ENCODE measurements at regions not wholly inside any gene's neighbourhood (a gene's known extent, or its start where the extent isn't known, plus 50 kb on each side); places are given as distances from the start of the nearest gene placed in this dataset.

- H3K27ac Mint-ChIP-seq, result no peak overlapping the region
- H3K4me3 Mint-ChIP-seq, result no peak overlapping the region
- H3K9me3 Mint-ChIP-seq, result no peaks in the 10 kb centered on the region
- no peaks in the 10 kb centered on the region for H3K4me1 Mint-ChIP-seq (ENCODE audit: low read depth)
- H3K36me3 Mint-ChIP-seq (ENCODE audit: low read depth), result no peaks in the 10 kb centered on the region
- H3K27me3 Mint-ChIP-seq (ENCODE audit: low read depth), result no peaks in the 10 kb centered on the region
These were observed 206.9 kb downstream of the TFAP2C start for GRCh38 chr20:56835829-56836550.

GRCh38 chr20:56839222-56839621, 210.1 kb downstream of the TFAP2C start:
- H3K4me1 Mint-ChIP-seq (ENCODE audit: low read depth), result no peaks in the 10 kb centered on the region
- H3K27me3 Mint-ChIP-seq (ENCODE audit: low read depth), result no peaks in the 10 kb centered on the region
- no peaks in the 10 kb centered on the region for H3K36me3 Mint-ChIP-seq (ENCODE audit: low read depth)
- H3K4me3 Mint-ChIP-seq, result no peak overlapping the region
- H3K27ac Mint-ChIP-seq, result no peak overlapping the region
- no peaks in the 10 kb centered on the region for H3K9me3 Mint-ChIP-seq

- no peaks in the 10 kb centered on the region for H3K27me3 Mint-ChIP-seq (ENCODE audit: low read depth)
- no peaks in the 10 kb centered on the region for H3K9me3 Mint-ChIP-seq
- no peak overlapping the region for H3K4me3 Mint-ChIP-seq
- no peaks in the 10 kb centered on the region for H3K36me3 Mint-ChIP-seq (ENCODE audit: low read depth)
- H3K4me1 Mint-ChIP-seq (ENCODE audit: low read depth), result no peaks in the 10 kb centered on the region
- no peak overlapping the region for H3K27ac Mint-ChIP-seq
These were observed 210.7 kb downstream of the TFAP2C start for GRCh38 chr20:56839786-56840185.

GRCh38 chr20:56840716-56841261, 211.7 kb downstream of the TFAP2C start:
- no peaks in the 10 kb centered on the region for H3K36me3 Mint-ChIP-seq (ENCODE audit: low read depth)
- no peak overlapping the region for H3K27ac Mint-ChIP-seq
- H3K4me3 Mint-ChIP-seq, result no peak overlapping the region
- no peaks in the 10 kb centered on the region for H3K27me3 Mint-ChIP-seq (ENCODE audit: low read depth)
- H3K9me3 Mint-ChIP-seq, result no peaks in the 10 kb centered on the region
- H3K4me1 Mint-ChIP-seq (ENCODE audit: low read depth), result no peaks in the 10 kb centered on the region

GRCh38 chr20:56841346-56841908, 212.3 kb downstream of the TFAP2C start:
- no peaks in the 10 kb centered on the region for H3K27me3 Mint-ChIP-seq (ENCODE audit: low read depth)
- H3K4me3 Mint-ChIP-seq, result no peak overlapping the region
- H3K9me3 Mint-ChIP-seq, result no peaks in the 10 kb centered on the region
- no peaks in the 10 kb centered on the region for H3K4me1 Mint-ChIP-seq (ENCODE audit: low read depth)
- H3K27ac Mint-ChIP-seq, result no peak overlapping the region
- H3K36me3 Mint-ChIP-seq (ENCODE audit: low read depth), result no peaks in the 10 kb centered on the region

- no peaks in the 10 kb centered on the region for H3K36me3 Mint-ChIP-seq (ENCODE audit: low read depth)
- H3K27me3 Mint-ChIP-seq (ENCODE audit: low read depth), result no peaks in the 10 kb centered on the region
- no peaks in the 10 kb centered on the region for H3K9me3 Mint-ChIP-seq
- H3K4me3 Mint-ChIP-seq, result no peak overlapping the region
- no peak overlapping the region for H3K27ac Mint-ChIP-seq
- H3K4me1 Mint-ChIP-seq (ENCODE audit: low read depth), result no peaks in the 10 kb centered on the region
These were observed 212.9 kb downstream of the TFAP2C start for GRCh38 chr20:56842056-56842455.

- Mint-ChIP-seq H3K4me3 (no peak overlapping the region), H3K9me3 (no peaks in the 10 kb centered on the region), H3K4me1 (ENCODE audit: low read depth) (no peaks in the 10 kb centered on the region), H3K36me3 (ENCODE audit: low read depth) (no peaks in the 10 kb centered on the region), H3K27ac (no peak overlapping the region), H3K27me3 (ENCODE audit: low read depth) (no peaks in the 10 kb centered on the region)
These were observed 214.3 kb downstream of the TFAP2C start for GRCh38 chr20:56843386-56843785.

GRCh38 chr20:56843817-56844216, 214.7 kb downstream of the TFAP2C start:
- Mint-ChIP-seq H3K4me3 (no peak overlapping the region), H3K4me1 (ENCODE audit: low read depth) (no peaks in the 10 kb centered on the region), H3K9me3 (no peaks in the 10 kb centered on the region), H3K27ac (no peak overlapping the region), H3K36me3 (ENCODE audit: low read depth) (no peaks in the 10 kb centered on the region), H3K27me3 (ENCODE audit: low read depth) (no peaks in the 10 kb centered on the region)

GRCh38 chr20:56845546-56846086, 216.5 kb downstream of the TFAP2C start:
- no peak overlapping the region for H3K4me3 Mint-ChIP-seq
- H3K27ac Mint-ChIP-seq, result no peak overlapping the region
- H3K9me3 Mint-ChIP-seq, result no peaks in the 10 kb centered on the region
- no peaks in the 10 kb centered on the region for H3K27me3 Mint-ChIP-seq (ENCODE audit: low read depth)
- H3K36me3 Mint-ChIP-seq (ENCODE audit: low read depth), result no peaks in the 10 kb centered on the region
- no peaks in the 10 kb centered on the region for H3K4me1 Mint-ChIP-seq (ENCODE audit: low read depth)

- H3K27ac Mint-ChIP-seq, result no peak overlapping the region
- H3K4me1 Mint-ChIP-seq (ENCODE audit: low read depth), result no peaks in the 10 kb centered on the region
- no peaks in the 10 kb centered on the region for H3K27me3 Mint-ChIP-seq (ENCODE audit: low read depth)
- no peaks in the 10 kb centered on the region for H3K9me3 Mint-ChIP-seq
- H3K4me3 Mint-ChIP-seq, result no peak overlapping the region
- no peaks in the 10 kb centered on the region for H3K36me3 Mint-ChIP-seq (ENCODE audit: low read depth)
These were observed 219.5 kb downstream of the TFAP2C start for GRCh38 chr20:56848561-56848960.

GRCh38 chr20:56851552-56851951, 222.4 kb downstream of the TFAP2C start:
- no peak overlapping the region for H3K4me3 Mint-ChIP-seq
- H3K36me3 Mint-ChIP-seq (ENCODE audit: low read depth), result no peaks in the 10 kb centered on the region
- no peaks in the 10 kb centered on the region for H3K4me1 Mint-ChIP-seq (ENCODE audit: low read depth)
- no peaks in the 10 kb centered on the region for H3K27me3 Mint-ChIP-seq (ENCODE audit: low read depth)
- H3K9me3 Mint-ChIP-seq, result no peaks in the 10 kb centered on the region
- no peak overlapping the region for H3K27ac Mint-ChIP-seq

GRCh38 chr20:56855708-56856107, 226.6 kb downstream of the TFAP2C start:
- Mint-ChIP-seq H3K27ac (no peak overlapping the region), H3K27me3 (ENCODE audit: low read depth) (peaks cover 6% of the 10 kb centered on the region), H3K9me3 (no peaks in the 10 kb centered on the region), H3K4me3 (no peak overlapping the region), H3K36me3 (ENCODE audit: low read depth) (no peaks in the 10 kb centered on the region), H3K4me1 (ENCODE audit: low read depth) (no peaks in the 10 kb centered on the region)

GRCh38 chr20:56857950-56858349, 228.8 kb downstream of the TFAP2C start:
- Mint-ChIP-seq H3K9me3 (no peaks in the 10 kb centered on the region), H3K36me3 (ENCODE audit: low read depth) (no peaks in the 10 kb centered on the region), H3K27me3 (ENCODE audit: low read depth) (peaks cover 9% of the 10 kb centered on the region), H3K27ac (no peak overlapping the region), H3K4me1 (ENCODE audit: low read depth) (no peaks in the 10 kb centered on the region), H3K4me3 (no peak overlapping the region)

- no peaks in the 10 kb centered on the region for H3K9me3 Mint-ChIP-seq
- no peaks in the 10 kb centered on the region for H3K36me3 Mint-ChIP-seq (ENCODE audit: low read depth)
- H3K27me3 Mint-ChIP-seq (ENCODE audit: low read depth), result peaks cover 13% of the 10 kb centered on the region
- H3K27ac Mint-ChIP-seq, result no peak overlapping the region
- no peak overlapping the region for H3K4me3 Mint-ChIP-seq
- H3K4me1 Mint-ChIP-seq (ENCODE audit: low read depth), result no peaks in the 10 kb centered on the region
These were observed 230.1 kb downstream of the TFAP2C start for GRCh38 chr20:56859039-56859800.

Data from T-helper 1 cell treated with Interleukin-12 subunit alpha and Interleukin-12 subunit beta and Interleukin-4 antibody, amounts not matched to agents 30 μg/mL and 1 μg/mL, for 36 hours (primary cell).